Mesodermal cell (in vitro differentiated cells): ENCODE measurements at regions not wholly inside any gene's neighbourhood (a gene's known extent, or its start where the extent isn't known, plus 50 kb on each side); places are given as distances from the start of the nearest gene placed in this dataset.
A peak's percentile ranks its signal among the peaks of the same experiment; 100 is the strongest.
"Not testable (repeated sequence)": the region's sequence is repeated elsewhere in the genome, so short reads cannot be mapped to it uniquely, and the experiment has no call there.

Experiments used
- H3K27ac ChIP-seq: 2 replicates; pipeline ENCODE4 v1.7.0; 2013; ENCODE audit warnings: mild to moderate bottlenecking, low read depth, low read length, moderate library complexity; ENCODE audit not compliant: severe bottlenecking
- H3K36me3 ChIP-seq: 2 replicates; pipeline ENCODE4 v1.7.1; 2013; ENCODE audit warnings: mild to moderate bottlenecking, low read length, moderate library complexity; ENCODE audit not compliant: control insufficient read depth, insufficient read depth
- H3K4me1 ChIP-seq: one replicate; pipeline ENCODE4 v1.7.1; 2013; ENCODE audit warnings: mild to moderate bottlenecking, low read length; ENCODE audit not compliant: insufficient read depth, control insufficient read depth, poor library complexity, severe bottlenecking
- H3K4me3 ChIP-seq: 2 replicates; pipeline ENCODE4 v1.7.0; 2013; ENCODE audit warnings: low read length, control low read depth, mild to moderate bottlenecking; ENCODE audit not compliant: insufficient read depth, poor library complexity, severe bottlenecking; ENCODE audit errors: extremely low read depth
- H3K9me3 ChIP-seq: 2 replicates; pipeline ENCODE4 v1.7.1; 2013; ENCODE audit warnings: mild to moderate bottlenecking, low read length, moderate library complexity; ENCODE audit not compliant: control insufficient read depth
- WGBS, 2 experiments: methylation state at CpG; one replicate each; pipeline ENCODE4 v1.1.5; 2013; ENCODE audit warnings: missing lambda C conversion rate in 2 of 2; ENCODE audit not compliant: insufficient coverage in 2 of 2; 5-methylcytosine and 5-hydroxymethylcytosine counted together

DNA sequence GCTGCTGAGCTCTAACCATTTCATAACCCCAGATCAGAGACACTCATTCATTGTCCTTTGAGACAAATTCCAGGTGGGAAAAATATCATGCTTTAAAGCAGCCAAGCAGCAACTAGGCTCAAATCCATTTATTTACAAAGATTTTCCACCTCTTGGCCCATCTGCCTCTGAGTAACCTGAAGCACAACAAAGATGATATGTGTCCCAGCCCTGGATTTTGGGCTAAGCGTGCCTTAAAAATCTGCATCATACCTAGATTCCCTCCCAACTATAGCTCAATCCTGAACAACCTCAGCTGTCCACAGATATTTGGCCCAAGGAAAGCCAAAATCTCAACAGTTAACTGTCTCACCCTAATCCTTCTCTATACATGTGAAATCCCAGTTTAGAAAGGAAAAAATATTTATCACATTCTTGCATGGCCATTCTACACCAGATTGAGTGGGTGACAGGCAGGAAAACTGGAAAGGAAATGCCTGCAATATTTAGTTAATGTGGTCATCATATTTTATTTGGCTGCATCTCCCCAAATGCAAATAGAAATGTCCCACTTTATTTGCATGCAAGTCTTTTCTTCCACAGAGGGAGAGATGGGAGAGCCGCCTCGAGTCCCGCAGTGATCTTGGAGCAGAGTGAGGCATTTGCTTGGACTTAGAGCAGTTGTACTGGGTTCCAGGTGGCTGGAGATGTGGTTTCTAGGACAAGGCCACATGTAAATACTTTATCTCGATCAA lies 146.4 kb upstream of the EOLA2 start:
- Histone ChIP-seq H3K9me3 (no peaks in the 10 kb centered on the region), H3K27ac (no peak overlapping the region), H3K36me3 (no peaks in the 10 kb centered on the region), H3K4me3 (no peak overlapping the region), H3K4me1 (peaks cover 2% of the 10 kb centered on the region)
- WGBS, 2 experiments, result 100% methylated on average over 1 to 2 of the region's 5 CpGs

DNA sequence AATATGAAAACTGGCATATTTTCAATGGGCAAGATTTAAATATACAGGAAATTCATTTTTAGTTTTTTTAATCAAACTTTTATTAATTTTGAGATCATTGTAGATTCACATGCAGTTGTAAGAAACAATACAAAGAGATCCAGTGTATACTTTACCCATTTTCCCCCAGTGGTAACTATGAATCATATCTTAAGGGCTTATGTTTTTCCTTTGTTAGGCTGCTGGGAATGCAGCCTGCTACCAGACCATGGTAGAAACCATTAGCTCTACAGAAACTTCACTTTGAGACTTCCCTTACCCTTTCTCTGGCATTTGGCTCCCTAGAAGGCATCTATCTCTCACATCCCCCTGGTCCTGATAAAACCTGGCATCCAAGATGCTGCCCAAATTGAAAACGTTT lies 147.6 kb upstream of the EOLA2 start:
- Histone ChIP-seq H3K36me3 (no peaks in the 10 kb centered on the region), H3K9me3 (no peaks in the 10 kb centered on the region), H3K4me3 (no peak overlapping the region), H3K27ac (no peak overlapping the region), H3K4me1 (peaks cover 4% of the 10 kb centered on the region)
- 33% methylated on average over 1 of the region's 1 CpG; no CpG with 5 or more reads in 1 of the 2 experiments for WGBS, 2 experiments

DNA sequence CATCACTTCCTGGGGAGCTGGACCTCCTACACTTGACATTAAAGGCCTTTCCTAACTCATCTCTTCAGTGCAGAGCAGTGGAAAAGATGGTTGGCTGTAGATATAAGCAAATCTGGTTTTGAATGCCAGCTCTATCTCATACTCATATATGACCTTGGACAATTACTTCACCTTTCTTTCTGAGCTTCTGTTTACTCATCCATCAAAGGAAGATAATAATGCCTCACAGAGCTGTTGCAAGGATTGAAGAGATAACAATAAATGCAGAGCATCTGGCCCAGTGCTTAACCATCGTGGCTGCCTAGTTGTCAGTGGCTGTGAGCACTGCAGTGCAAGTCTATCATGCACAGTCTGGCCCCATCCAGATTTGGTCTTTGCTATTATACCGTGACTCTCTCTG lies 148.1 kb upstream of the EOLA2 start:
- Histone ChIP-seq H3K36me3 (no peaks in the 10 kb centered on the region), H3K9me3 (no peaks in the 10 kb centered on the region), H3K4me1 (peaks cover 4% of the 10 kb centered on the region), H3K27ac (no peak overlapping the region), H3K4me3 (no peak overlapping the region)
- 88% methylated on average over 1 of the region's 2 CpGs; no CpG with 5 or more reads in 1 of the 2 experiments for WGBS, 2 experiments

DNA sequence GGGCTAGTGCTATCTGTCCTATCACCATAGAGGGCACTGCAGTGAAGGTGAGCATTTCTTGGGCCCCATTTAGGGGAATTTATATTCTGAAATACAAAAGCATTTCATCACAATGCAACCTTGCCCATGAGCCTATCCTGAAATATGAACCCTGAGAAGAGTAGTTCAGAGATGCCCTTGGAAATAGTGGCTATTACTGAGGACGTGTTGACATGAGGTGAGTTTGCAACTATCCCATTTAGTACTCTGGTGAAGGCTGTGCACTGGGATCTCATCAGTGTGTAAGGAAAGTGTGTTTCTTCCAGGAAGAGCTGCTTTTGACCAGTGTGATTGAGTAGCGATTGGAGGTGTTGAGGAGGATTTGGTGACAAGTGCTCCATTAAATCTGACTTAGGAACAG lies 149.3 kb upstream of the EOLA2 start:
- H3K27ac ChIP-seq, result no peak overlapping the region
- no peaks in the 10 kb centered on the region for H3K36me3 ChIP-seq
- no peak overlapping the region for H3K4me3 ChIP-seq
- peaks cover 4% of the 10 kb centered on the region for H3K4me1 ChIP-seq
- 83% methylated on average over 1 of the region's 2 CpGs; no CpG with 5 or more reads in 1 of the 2 experiments for WGBS, 2 experiments
- no peaks in the 10 kb centered on the region for H3K9me3 ChIP-seq

DNA sequence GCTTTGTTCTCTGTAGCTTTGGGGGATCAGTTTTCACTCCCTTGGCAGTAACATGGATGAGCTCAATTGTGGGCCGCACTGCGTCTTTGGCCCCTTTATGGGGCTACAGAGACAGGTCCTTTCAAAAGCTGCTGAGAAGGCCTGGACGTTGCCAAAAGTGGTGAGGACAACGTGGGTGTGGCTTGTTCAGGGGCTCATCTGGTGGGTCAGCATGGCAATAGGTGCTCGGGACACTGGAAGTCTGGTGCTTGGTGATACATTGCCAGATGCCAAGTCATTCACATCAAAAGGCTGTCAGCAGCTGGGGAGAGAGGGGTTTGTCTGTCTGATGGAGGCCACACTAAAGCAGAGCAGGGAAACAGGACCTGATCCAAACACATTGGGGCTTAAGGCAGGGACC lies 149.8 kb upstream of the EOLA2 start:
- Histone ChIP-seq H3K27ac (no peak overlapping the region), H3K4me3 (no peak overlapping the region), H3K4me1 (peaks cover 4% of the 10 kb centered on the region), H3K36me3 (no peaks in the 10 kb centered on the region), H3K9me3 (no peaks in the 10 kb centered on the region)
- 89 to 98% methylated on average over 3 to 5 of the region's 5 CpGs for whole genome bisulfite sequencing, 2 experiments

DNA sequence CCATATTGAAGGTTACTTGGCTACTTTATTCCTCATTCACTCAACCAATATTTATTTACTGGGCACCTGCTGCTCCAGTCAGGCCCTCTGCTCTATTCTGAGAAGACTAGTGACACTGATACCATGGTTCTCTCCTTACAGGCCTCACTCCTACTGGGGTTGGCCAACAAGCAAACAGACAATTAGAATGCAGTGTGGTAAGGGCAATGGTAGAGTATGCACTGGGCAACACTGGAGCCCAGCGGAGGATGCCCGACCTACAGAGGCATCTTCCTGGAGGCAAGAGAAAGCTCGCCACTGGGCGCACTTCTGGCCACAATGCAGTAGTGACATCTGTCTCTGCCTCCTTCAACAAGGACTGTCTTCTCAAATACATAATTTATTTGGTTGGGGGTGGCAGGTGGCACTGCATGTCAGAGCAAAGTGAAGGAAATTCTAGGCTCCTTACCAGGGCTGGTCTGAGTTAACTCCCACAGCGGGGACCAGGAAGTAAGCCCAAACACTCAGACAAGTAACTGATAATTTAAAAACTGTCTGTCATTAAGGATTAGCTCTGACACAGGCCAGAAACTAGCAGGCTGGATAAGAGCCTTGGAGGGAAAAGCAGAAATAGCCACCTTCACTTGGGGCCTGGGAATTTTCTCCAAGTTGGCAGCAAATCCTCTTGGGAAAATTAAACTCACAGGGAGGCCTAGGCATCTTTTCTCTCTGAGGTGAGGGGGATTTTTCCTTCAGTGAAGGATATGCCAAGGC lies 150.7 kb upstream of the EOLA2 start:
- H3K36me3 ChIP-seq, result no peaks in the 10 kb centered on the region
- no peak overlapping the region for H3K4me3 ChIP-seq
- H3K27ac ChIP-seq, result no peak overlapping the region
- WGBS, 2 experiments, result no CpG with 5 or more reads among the region's 5 CpGs
- no peaks in the 10 kb centered on the region for H3K9me3 ChIP-seq
- H3K4me1 ChIP-seq, result peaks cover 4% of the 10 kb centered on the region

DNA sequence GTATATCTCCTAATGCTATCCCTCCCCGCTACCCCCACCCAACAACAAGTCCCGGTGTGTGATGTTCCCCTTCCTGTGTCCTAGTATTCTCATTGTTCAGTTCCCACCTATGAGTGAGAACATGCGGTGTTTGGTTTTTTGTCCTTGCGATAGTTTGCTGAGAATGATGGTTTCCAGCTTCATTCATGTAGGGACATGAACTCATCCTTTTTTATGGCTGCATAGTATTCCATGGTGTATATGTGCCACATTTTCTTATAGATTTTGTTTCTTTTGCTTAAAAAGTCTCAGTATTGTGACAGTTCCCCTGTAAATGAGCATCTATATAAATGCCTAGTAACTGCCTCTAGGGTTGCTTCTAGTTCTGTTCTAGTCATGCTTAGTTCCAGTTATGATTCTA lies 153.0 kb upstream of the EOLA2 start:
- not testable (repeated sequence) for H3K4me3 ChIP-seq, H3K36me3 ChIP-seq, H3K27ac ChIP-seq, H3K4me1 ChIP-seq, H3K9me3 ChIP-seq
- no CpG with 5 or more reads among the region's 4 CpGs for WGBS, 2 experiments

DNA sequence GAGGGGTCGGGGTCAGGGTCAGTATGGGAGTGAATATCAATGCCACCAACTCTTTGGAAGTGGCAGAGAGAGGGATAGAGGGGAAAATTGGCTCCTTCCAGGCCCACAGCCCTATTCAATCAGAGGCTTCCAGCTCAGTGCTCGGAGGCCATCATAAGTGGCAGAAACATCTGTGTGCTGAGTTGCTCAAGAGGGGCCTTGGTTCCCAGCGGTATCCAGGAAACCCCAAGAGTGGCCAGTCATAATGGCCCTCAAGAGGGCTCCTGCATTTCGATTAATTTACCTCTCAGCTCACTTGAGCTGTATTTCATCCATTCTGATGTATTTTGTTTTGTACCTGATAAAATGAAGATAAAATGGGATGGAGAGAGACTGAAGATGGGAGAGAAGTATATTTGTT lies 154.3 kb upstream of the EOLA2 start:
- Histone ChIP-seq H3K4me3 (no peak overlapping the region), H3K27ac (no peak overlapping the region), H3K36me3 (no peaks in the 10 kb centered on the region), H3K4me1 (peaks cover 7% of the 10 kb centered on the region), H3K9me3 (no peaks in the 10 kb centered on the region)
- 94 to 100% methylated on average over 2 of the region's 4 CpGs for WGBS, 2 experiments

DNA sequence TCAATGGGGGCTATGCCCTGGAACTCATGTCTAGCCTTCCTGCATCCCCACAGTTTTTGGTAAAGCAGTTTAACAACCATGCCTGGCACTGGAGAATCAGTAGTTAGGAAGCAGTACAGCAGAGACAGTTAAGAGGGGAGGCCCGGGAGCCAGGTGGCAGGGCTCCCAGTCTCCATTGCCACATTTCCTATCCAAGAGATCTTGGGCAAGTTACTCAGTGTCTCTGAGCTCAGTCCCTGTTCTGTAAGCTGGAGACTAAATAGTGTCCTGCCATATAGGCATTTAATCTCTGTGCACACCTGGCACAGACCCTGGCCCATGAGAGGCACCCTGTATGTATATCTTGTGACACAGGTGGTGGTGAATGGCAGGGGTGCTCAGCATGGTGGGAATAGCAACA lies 156.1 kb upstream of the EOLA2 start:
- WGBS, 2 experiments, result 100% methylated on average over 1 of the region's 1 CpG; no CpG with 5 or more reads in 1 of the 2 experiments
- Histone ChIP-seq H3K27ac (no peak overlapping the region), H3K9me3 (no peaks in the 10 kb centered on the region), H3K4me3 (no peak overlapping the region), H3K4me1 (peaks cover 7% of the 10 kb centered on the region), H3K36me3 (no peaks in the 10 kb centered on the region)

DNA sequence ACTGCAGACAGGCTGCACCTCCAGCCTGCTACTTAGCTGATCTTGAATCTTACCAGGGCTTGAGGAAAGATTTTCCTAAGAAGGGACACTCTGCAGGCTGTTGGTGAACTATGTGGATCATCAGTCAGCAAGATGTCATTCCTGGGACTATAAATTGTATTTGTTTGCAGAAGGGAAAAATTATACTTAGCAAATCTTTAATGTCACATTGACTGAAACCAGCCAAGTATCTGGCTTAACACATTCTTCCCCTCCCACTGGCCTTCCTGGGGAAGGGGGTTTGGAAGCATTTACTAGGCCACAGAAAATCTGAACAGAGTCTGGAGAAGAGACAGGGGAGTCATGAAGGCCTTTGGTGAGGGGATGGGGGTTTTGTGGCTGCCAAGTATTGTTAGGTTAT lies 156.7 kb upstream of the EOLA2 start:
- Histone ChIP-seq H3K4me1 (peaks cover 3% of the 10 kb centered on the region), H3K36me3 (no peaks in the 10 kb centered on the region), H3K9me3 (no peaks in the 10 kb centered on the region), H3K27ac (peak overlapping the region; percentile 23), H3K4me3 (no peak overlapping the region)

DNA sequence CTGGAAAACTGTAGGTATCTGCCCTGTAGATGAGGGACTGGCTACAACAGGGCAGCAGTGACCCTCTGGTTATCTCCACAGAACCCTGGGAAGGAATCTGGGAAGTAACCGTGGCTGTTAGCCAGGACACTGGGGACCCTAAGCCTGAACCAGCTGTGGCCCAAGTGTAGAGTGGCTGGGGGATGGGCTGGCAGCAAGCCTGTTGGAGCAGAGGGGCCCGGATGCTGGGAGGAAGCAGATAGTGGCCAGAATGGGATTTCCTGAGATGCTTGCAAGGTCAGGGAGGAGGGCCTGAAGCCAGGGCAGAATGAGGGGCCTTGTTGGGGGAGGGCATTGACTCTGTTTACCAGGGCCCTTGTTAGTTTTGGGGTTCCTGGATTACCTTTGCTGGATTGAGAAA lies 161.0 kb upstream of the EOLA2 start:
- 43 to 65% methylated on average over 1 to 2 of the region's 2 CpGs for WGBS, 2 experiments

More for the DNA sequence above, 161.0 kb upstream of the EOLA2 start:
- Histone ChIP-seq H3K4me1 (peaks cover 3% of the 10 kb centered on the region), H3K36me3 (no peaks in the 10 kb centered on the region), H3K27ac (no peak overlapping the region), H3K4me3 (no peak overlapping the region), H3K9me3 (no peaks in the 10 kb centered on the region)
